GM13976 (cell line): ENCODE measurements at regions not wholly inside any gene's neighbourhood (a gene's known extent, or its start where the extent isn't known, plus 50 kb on each side); places are given as distances from the start of the nearest gene placed in this dataset.

ENCODE experiments used
- DNase-seq: peaks from one replicate; pipeline ENCODE4 v3.0.0; 2012; ENCODE audit warnings: low spot score
- in situ Hi-C: fragments of 300-500 bp; cut with MboI; formaldehyde crosslinking; loops from one replicate; pipeline ENCODE4 v1.12.0; 2022; ENCODE audit warnings: low sequenced_read_pairs, mixed read lengths, inconsistent platforms; ENCODE audit not compliant: unreplicated experiment
- TF ChIP-seq, protein P1 (sequence below): IDR thresholded peaks from 2 replicates; pipeline ENCODE4 v1.5.1; 2012; ENCODE audit warnings: borderline replicate concordance, mild to moderate bottlenecking; ENCODE audit not compliant: insufficient read depth; ENCODE audit errors: extremely low read depth, missing control alignments, control extremely low read depth

DNA sequence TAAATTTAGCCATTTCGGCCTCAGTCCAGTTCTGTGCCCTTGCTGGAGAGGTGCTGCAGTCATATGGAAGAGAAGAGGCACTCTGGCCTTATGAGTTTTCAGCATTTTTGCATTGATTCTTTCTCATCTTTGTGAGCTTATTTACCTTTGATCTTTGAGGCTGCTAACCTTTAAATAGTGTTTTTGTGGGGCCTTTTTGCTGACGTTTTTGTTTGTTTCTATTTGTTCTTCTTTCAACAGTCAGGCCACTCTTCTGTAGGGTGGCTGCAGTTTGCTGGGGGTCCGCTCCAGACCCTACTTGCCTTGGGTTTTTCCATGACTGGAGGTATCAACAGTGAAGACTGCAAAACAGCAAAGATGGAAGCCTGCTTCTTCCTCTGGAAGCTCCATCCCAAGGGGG lies 1951.7 kb upstream of the LRRTM1 start:
- no peak for DNase-seq
- in situ Hi-C loops: no loop called here
- TF ChIP-seq, protein P1, sequence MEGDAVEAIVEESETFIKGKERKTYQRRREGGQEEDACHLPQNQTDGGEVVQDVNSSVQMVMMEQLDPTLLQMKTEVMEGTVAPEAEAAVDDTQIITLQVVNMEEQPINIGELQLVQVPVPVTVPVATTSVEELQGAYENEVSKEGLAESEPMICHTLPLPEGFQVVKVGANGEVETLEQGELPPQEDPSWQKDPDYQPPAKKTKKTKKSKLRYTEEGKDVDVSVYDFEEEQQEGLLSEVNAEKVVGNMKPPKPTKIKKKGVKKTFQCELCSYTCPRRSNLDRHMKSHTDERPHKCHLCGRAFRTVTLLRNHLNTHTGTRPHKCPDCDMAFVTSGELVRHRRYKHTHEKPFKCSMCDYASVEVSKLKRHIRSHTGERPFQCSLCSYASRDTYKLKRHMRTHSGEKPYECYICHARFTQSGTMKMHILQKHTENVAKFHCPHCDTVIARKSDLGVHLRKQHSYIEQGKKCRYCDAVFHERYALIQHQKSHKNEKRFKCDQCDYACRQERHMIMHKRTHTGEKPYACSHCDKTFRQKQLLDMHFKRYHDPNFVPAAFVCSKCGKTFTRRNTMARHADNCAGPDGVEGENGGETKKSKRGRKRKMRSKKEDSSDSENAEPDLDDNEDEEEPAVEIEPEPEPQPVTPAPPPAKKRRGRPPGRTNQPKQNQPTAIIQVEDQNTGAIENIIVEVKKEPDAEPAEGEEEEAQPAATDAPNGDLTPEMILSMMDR: no peak

DNA sequence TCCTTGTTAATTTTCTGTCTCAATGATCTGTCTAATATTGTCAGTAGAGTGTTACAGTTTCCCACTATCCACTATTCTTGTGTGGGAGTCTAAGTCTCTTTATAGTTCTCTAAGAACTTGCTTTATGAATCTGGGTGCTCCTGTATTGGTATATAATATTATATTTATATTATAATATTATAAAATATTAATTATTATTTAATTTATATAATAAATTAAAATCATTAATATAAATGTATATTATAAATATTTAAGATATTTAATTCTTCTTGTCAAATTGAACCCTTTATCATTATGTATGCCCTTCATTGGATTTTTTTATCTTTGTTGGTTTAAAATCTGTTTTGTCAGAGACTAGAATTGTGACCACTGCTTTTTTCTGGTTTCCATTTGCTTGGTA lies 1950.2 kb upstream of the LRRTM1 start:
- in situ Hi-C loops: no loop called here
- TF ChIP-seq, protein P1: no peak
- no peak for DNase-seq

DNA sequence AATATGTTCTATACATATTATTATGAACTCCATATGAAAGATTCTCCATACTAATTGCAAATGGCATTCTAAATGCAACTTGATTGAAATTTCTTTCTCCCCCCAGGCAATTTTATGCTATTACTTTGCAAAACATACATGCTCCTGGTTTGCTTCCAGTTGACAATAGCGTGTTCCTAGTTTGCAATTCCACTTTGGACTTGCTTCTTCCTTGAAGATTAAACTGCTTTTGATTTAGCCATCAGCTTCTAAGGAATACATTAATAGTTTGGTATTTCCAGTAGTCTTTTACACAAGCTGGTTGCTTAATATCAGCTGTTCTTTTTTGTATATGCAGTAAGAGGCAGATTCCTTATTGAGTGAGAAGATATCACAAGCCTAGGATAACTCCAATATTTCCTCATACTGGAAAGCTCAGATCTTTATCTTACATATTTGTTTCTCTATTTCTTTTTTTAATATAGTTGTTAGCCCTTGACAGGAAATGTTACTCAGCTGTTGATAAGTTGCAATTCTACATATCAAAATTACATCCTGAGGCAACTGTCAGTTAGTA lies 1941.7 kb upstream of the LRRTM1 start:
- TF ChIP-seq, protein P1: no peak
- in situ Hi-C loops: no loop called here
- DNase-seq: no peak

DNA sequence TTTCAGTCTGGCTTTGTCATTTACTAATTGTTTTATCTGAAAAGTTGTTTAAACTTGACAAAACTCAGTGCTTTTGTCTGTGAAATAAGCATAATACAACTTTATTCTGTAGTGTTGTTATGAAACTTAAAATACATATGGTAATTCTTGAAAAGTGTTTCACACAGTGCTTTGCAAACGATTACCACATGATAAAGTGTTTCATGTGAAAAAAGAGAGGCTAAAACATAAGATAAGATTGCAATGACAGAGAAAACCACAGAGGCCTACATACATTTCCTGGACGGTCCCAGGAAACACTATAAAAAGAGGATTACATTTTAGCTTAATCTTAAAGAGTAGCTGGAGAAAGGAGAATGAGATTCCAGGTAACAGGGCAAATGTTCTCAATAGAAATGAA lies 1934.6 kb upstream of the LRRTM1 start:
- in situ Hi-C loops: no loop called here
- DNase-seq: no peak
- TF ChIP-seq, protein P1: no peak

DNA sequence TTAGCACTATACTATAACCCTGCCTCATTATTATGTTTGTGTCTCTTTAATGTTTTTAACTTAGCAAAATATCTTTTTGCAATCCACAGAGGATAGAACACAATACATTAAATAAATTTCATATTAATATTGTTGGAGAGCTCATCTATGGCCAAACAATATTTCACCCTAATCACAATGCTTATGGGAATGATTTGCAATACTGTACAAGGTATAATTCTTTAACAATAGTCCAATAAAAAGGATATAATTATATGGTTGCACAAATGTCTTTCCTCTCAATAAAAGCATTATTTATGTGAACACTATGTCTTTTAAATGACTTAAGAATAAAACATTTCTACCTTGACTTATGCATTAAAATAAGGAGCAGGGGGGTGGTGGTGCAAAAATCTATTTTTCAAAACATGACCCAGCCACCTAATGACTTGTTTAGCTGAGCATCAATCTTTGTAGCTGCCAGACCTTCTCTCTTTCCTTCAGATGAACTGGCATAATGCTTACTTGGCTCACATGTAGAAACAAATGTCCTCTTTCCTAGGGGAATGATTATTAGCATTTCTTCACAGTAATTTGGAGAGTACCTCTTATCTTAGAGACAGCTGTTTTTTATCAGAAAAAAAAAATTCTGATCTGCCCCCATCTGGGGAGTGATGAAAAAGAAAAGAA lies 1933.6 kb upstream of the LRRTM1 start:
- DNase-seq: no peak
- TF ChIP-seq, protein P1: no peak
- in situ Hi-C loops: no loop called here

DNA sequence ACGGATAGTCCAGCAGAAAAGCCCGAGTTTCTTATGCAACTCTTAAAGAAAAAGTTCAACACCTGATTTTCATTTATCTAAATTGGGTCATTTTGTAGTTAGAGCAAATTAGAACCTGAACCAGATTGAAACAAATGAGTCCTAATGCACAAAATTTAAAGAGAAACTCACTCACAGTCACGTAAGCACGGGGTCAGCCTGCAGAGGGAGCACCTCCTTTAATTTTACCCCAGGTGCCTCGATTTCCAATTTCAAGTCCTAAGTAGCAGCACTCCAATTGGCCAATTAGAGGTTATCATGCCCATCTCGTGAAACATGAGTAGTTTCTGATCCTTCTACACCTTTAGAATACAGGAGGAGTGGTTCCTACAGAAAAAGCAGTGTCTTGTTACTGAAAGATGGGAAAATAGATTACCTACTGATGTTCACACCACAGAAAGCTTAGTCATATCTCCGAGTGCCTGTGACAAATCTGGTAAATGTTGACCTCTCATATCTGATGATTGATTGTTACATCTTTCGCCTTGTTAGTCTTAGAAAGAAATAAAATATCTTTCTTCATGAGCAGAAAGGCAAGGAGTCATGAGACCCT lies 1929.8 kb upstream of the LRRTM1 start:
- DNase-seq: no peak
- TF ChIP-seq, protein P1: no peak
- in situ Hi-C loops: no loop called here
